ENCODE measurements at regions not wholly inside any gene's neighbourhood (a gene's known extent, or its start where the extent isn't known, plus 50 kb on each side); places are given as distances from the start of the nearest gene placed in this dataset.

DNA sequence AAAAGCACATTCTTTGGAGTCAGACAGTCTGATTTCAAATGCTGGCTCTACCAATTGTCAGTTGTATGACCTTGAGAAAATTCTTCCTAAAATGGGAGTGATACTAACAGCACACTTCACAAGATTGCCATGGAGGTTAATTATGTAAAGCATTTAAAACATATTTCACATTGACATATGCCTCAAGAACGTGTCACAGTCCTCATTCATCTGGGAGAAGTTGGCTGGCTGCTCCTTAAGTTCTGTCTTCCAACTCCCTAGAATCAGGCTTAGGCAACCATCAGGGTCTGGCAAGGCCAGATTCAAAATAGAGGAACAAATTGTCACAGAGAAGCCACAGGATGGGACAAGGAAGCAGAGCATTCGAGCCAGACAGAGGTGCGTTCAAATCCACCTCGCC lies 228.0 kb upstream of the RND3 start:
- H3K4me3 ChIP-seq: no peak overlapping the region
- H3K9ac ChIP-seq (ENCODE audit: insufficient read depth in 1 of 2, low read length in 2 of 2): no peak overlapping the region
- WGBS, 2 donors: 81 to 89% methylated on average over 4 of the region's 4 CpGs
- no peaks in the 10 kb centered on the region for H3K36me3 ChIP-seq (ENCODE audit: control insufficient read depth in 4 of 4, insufficient read depth in 4 of 4, low read length in 4 of 4)
- no peaks in the 10 kb centered on the region for H3K4me1 ChIP-seq (ENCODE audit: control insufficient read depth in 5 of 5, insufficient read depth in 5 of 5, low read length in 5 of 5)
- H3K27ac ChIP-seq (ENCODE audit: low read depth in 1 of 2, low read length in 1 of 2): no peak overlapping the region
- DNase-seq (no peak), ATAC-seq (ENCODE audit: insufficient read depth, low FRiP score) (no peak)
- H3K27me3 ChIP-seq (ENCODE audit: control insufficient read depth in 3 of 3, insufficient read depth in 3 of 3, low read length in 2 of 3): no peaks in the 10 kb centered on the region
- TF ChIP-seq, protein P1, sequence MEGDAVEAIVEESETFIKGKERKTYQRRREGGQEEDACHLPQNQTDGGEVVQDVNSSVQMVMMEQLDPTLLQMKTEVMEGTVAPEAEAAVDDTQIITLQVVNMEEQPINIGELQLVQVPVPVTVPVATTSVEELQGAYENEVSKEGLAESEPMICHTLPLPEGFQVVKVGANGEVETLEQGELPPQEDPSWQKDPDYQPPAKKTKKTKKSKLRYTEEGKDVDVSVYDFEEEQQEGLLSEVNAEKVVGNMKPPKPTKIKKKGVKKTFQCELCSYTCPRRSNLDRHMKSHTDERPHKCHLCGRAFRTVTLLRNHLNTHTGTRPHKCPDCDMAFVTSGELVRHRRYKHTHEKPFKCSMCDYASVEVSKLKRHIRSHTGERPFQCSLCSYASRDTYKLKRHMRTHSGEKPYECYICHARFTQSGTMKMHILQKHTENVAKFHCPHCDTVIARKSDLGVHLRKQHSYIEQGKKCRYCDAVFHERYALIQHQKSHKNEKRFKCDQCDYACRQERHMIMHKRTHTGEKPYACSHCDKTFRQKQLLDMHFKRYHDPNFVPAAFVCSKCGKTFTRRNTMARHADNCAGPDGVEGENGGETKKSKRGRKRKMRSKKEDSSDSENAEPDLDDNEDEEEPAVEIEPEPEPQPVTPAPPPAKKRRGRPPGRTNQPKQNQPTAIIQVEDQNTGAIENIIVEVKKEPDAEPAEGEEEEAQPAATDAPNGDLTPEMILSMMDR (IDR thresholded peaks at IDR 0.05; ENCODE audit: control extremely low read depth, extremely low read depth): no peak
- no peaks in the 10 kb centered on the region for H3K9me3 ChIP-seq (ENCODE audit: control insufficient read depth in 4 of 4, insufficient read depth in 3 of 4, low read length in 3 of 4)

DNA sequence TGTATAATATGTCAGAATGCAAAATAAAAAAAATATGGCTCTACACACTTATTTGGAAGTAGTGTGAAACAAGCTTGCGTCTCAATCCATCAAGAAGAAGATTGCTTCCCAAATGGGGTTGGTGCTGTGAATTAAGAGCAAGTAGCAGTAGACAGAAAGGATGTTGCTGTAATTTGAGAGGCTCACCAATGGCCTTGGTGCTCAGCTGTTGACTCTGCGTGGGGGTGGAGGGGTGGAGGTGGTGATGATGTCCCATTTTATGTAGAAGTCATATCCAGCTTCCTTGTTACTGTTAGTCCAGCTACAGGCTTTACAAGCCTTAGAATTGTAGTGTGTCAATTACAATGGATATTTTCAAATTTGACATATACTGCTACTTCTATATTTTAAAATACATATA lies 223.4 kb upstream of the RND3 start:
- Histone ChIP-seq H3K4me3 (no peak overlapping the region), H3K36me3 (ENCODE audit: control insufficient read depth in 4 of 4, insufficient read depth in 4 of 4, low read length in 4 of 4) (no peaks in the 10 kb centered on the region), H3K27ac (ENCODE audit: low read depth in 1 of 2, low read length in 1 of 2) (no peak overlapping the region), H3K27me3 (ENCODE audit: control insufficient read depth in 3 of 3, insufficient read depth in 3 of 3, low read length in 2 of 3) (no peaks in the 10 kb centered on the region), H3K4me1 (ENCODE audit: control insufficient read depth in 5 of 5, insufficient read depth in 5 of 5, low read length in 5 of 5) (no peaks in the 10 kb centered on the region), H3K9me3 (ENCODE audit: control insufficient read depth in 4 of 4, insufficient read depth in 3 of 4, low read length in 3 of 4) (no peaks in the 10 kb centered on the region), H3K9ac (ENCODE audit: insufficient read depth in 1 of 2, low read length in 2 of 2) (no peak overlapping the region)
- WGBS, 2 donors: 69 to 80% methylated on average over 2 of the region's 2 CpGs
- DNase-seq (no peak), ATAC-seq (ENCODE audit: insufficient read depth, low FRiP score) (no peak)
- TF ChIP-seq, protein P1 (IDR thresholded peaks at IDR 0.05; ENCODE audit: control extremely low read depth, extremely low read depth): no peak

DNA sequence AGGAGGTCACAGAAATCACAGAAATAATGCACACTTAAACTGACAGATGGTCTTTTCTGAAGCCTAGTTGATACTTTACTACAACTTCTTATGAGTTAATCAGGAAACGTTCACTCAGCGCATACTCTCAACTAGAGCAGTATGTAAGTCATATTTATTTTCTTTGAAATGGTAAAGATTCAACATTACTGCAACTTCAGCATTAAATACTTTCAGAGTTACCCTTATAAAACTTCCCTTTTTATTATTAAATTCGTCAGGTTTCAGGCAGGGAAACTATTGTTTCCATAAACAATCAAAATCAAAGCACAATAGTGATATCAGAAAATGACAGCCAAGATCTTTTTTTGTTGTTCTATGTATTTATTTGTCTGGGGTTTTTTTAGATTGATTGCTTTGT lies 222.6 kb upstream of the RND3 start:
- TF ChIP-seq, protein P1 (IDR thresholded peaks at IDR 0.05; ENCODE audit: control extremely low read depth, extremely low read depth): no peak
- H3K36me3 ChIP-seq (ENCODE audit: control insufficient read depth in 4 of 4, insufficient read depth in 4 of 4, low read length in 4 of 4): no peaks in the 10 kb centered on the region
- ATAC-seq (ENCODE audit: insufficient read depth, low FRiP score) (no peak), DNase-seq (no peak)
- no peak overlapping the region for H3K27ac ChIP-seq (ENCODE audit: low read depth in 1 of 2, low read length in 1 of 2)
- no peak overlapping the region for H3K9ac ChIP-seq (ENCODE audit: insufficient read depth in 1 of 2, low read length in 2 of 2)
- H3K27me3 ChIP-seq (ENCODE audit: control insufficient read depth in 3 of 3, insufficient read depth in 3 of 3, low read length in 2 of 3): no peaks in the 10 kb centered on the region
- WGBS, 2 donors: 75 to 77% methylated on average over 3 of the region's 3 CpGs
- H3K4me3 ChIP-seq: no peak overlapping the region
- H3K9me3 ChIP-seq (ENCODE audit: control insufficient read depth in 4 of 4, insufficient read depth in 3 of 4, low read length in 3 of 4): no peaks in the 10 kb centered on the region
- no peaks in the 10 kb centered on the region for H3K4me1 ChIP-seq (ENCODE audit: control insufficient read depth in 5 of 5, insufficient read depth in 5 of 5, low read length in 5 of 5)

DNA sequence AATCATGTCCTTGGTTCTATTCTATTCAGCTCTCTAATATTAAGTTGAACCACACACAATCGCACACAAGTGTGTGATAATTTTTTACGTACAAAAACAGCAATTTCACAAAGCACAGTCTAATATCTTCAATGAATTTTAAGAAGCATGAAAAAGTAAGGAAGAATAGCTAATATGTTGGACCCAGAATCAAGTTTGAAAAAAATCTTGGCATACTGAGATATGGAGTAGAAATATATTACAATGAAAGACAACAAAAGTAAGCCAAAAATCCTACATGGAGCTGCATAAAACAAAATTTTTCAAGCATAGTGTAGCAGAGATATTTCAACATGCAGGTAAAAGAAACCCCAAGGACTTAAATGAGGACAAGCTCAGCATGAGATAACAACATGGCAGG lies 219.1 kb upstream of the RND3 start:
- Histone ChIP-seq H3K27ac (ENCODE audit: low read depth in 1 of 2, low read length in 1 of 2) (no peak overlapping the region), H3K9me3 (ENCODE audit: control insufficient read depth in 4 of 4, insufficient read depth in 3 of 4, low read length in 3 of 4) (no peaks in the 10 kb centered on the region), H3K4me3 (no peak overlapping the region), H3K9ac (ENCODE audit: insufficient read depth in 1 of 2, low read length in 2 of 2) (no peak overlapping the region), H3K27me3 (ENCODE audit: control insufficient read depth in 3 of 3, insufficient read depth in 3 of 3, low read length in 2 of 3) (no peaks in the 10 kb centered on the region), H3K4me1 (ENCODE audit: control insufficient read depth in 5 of 5, insufficient read depth in 5 of 5, low read length in 5 of 5) (no peaks in the 10 kb centered on the region), H3K36me3 (ENCODE audit: control insufficient read depth in 4 of 4, insufficient read depth in 4 of 4, low read length in 4 of 4) (no peaks in the 10 kb centered on the region)
- ATAC-seq (ENCODE audit: insufficient read depth, low FRiP score) (no peak), DNase-seq (no peak)
- WGBS, 2 donors: 94 to 95% methylated on average over 2 of the region's 2 CpGs
- TF ChIP-seq, protein P1 (IDR thresholded peaks at IDR 0.05; ENCODE audit: control extremely low read depth, extremely low read depth): no peak

Measured in lung (tissue), 11 donors.